ENCODE measurements at regions not wholly inside any gene's neighbourhood (a gene's known extent, or its start where the extent isn't known, plus 50 kb on each side); places are given as distances from the start of the nearest gene placed in this dataset.

DNA sequence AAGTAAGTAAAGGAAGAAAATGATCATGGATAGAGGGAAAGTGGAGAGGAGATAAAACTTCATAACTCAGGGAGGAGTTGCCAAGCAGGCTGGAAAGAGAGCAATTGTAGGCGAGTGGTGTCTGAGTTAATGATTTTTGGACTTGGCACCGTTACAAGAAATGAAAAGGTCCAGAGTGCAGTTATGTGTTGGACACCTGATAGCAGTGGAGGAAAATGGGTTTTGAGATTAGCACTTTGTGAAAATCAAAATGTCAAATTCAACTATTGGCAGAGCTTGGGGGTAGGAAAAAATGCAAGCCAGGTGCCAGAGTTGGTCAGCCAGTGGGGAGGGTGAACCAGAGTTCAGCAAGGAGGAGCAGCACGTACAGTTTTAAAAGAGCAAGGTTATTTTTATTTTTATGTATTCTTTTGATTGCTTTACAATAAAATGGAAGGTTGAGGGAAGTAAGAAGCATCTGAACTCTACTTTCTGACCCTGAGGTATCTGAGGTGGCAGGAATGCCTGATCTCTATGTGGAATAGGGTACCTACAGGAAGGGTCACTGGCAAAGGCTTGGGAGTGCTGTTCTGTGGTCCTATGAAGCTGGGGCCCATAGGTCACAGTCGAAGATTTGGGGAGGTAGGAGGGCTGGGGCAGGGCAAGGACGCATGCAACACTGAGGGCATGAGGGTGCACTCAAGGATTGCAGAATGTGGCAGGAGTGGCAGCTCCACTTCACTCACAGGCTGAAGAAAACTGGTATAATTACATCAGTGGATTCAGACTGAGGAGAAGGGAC, 127.5 kb downstream of the CD8B2 start:
- TF ChIP-seq, protein P1, sequence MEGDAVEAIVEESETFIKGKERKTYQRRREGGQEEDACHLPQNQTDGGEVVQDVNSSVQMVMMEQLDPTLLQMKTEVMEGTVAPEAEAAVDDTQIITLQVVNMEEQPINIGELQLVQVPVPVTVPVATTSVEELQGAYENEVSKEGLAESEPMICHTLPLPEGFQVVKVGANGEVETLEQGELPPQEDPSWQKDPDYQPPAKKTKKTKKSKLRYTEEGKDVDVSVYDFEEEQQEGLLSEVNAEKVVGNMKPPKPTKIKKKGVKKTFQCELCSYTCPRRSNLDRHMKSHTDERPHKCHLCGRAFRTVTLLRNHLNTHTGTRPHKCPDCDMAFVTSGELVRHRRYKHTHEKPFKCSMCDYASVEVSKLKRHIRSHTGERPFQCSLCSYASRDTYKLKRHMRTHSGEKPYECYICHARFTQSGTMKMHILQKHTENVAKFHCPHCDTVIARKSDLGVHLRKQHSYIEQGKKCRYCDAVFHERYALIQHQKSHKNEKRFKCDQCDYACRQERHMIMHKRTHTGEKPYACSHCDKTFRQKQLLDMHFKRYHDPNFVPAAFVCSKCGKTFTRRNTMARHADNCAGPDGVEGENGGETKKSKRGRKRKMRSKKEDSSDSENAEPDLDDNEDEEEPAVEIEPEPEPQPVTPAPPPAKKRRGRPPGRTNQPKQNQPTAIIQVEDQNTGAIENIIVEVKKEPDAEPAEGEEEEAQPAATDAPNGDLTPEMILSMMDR (IDR thresholded peaks at IDR 0.05; ENCODE audit: low read depth, low read length, poor library complexity, severe bottlenecking): no peak
- TF ChIP-seq EZH2phosphoT487 (IDR thresholded peaks at IDR 0.05; ENCODE audit: borderline replicate concordance, low read length): no peak

Measured in DOHH2 (cell line).